Dedifferentiated amniotic fluid mesenchymal stem cell (primary cell): ENCODE measurements at regions not wholly inside any gene's neighbourhood (a gene's known extent, or its start where the extent isn't known, plus 50 kb on each side); places are given as distances from the start of the nearest gene placed in this dataset.

Experiments
- DNase-seq: peaks from one replicate; pipeline ENCODE4 v3.0.0-alpha.2; 2016; ENCODE audit errors: extremely low spot score

DNA sequence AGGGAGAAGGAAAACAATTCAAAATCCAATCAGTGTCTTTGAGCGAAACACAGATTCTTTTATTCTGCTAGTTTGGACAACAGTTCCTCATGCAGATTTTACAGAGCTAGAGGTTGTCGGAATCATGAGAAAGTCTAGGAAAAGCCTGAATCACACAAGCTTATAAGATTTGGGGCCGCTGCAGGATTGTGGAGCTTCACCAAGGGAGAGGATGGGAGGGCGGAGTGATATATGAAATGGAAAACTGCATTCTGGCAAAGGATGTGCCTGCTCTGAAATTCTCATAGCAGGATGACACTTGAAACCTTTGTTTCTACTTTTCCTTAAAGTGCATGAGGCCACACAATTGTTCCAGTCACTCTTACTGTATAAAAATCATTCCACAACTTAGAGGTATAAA lies 134.3 kb downstream of the OR2K2 start:
- no peak for DNase-seq

DNA sequence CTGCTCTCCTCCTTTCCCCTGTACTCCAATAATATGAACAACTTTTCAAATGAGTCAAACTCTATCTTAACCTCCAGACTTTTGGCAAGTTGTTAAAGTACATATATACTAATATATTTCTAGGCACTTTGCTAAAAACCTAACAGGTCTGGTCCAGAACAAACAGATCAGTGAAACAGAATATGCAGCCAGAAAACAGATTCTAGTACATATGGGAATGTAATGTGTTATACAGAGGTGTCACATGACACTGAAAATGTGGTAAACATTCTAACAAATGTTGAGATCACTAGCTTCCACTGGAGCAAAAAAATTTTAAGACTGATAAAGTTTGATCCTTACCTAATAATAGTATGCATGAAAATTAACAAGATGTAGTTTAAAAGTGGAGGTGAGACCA lies 136.9 kb downstream of the OR2K2 start:
- no peak for DNase-seq

GRCh38 chr9:111192650-111193049 lies 137.4 kb downstream of the OR2K2 start:
- no peak for DNase-seq

DNA sequence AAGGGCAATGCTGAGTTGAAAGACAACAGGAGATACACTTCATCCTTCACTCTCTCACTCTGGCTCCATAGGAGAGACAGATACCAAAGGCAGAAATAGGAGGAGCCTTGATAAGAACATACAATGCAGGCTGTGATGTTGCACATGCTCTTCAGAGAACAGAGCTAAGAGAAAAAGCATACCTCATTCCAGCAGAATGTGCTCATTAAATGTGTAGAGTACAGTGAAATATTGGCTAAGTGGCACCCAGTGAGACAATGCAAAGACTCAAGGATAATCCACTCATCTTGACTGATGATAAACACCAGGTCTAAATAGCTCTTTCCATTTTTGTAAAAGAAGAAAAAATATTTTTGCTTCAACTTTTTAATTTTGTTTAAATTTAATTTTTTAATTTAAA lies 139.7 kb downstream of the OR2K2 start:
- no peak for DNase-seq

- no peak for DNase-seq
Observed at GRCh38 chr9:111187376-111187775, 142.6 kb downstream of the OR2K2 start.

- DNase-seq, result no peak
Observed at GRCh38 chr9:111186021-111186530, 143.9 kb downstream of the OR2K2 start.

DNA sequence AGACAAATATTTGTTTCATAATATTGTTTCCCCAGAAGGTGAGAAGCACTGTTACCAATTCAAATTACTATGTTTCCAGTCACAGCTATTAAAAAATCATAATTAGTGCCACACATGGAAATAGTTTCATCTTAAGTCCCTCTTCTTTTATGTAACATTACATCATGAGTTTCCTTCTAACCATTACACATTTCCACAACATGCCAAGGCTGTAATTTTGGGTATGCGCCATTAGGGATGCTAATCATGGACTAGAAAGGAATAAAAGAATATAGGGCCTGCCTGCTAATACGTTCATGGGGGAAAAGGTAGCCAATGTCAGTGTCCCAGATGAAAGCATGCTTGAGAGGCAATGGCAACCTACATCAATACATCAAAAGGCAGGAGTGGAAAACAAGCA lies 142.5 kb upstream of the LPAR1 start:
- DNase-seq, result no peak

- DNase-seq, result no peak
Observed at GRCh38 chr9:111179577-111179976, 141.3 kb upstream of the LPAR1 start.

- peak; percentile 68 for DNase-seq
Observed at GRCh38 chr9:111178331-111179055, 140.2 kb upstream of the LPAR1 start.

- no peak for DNase-seq
Observed at GRCh38 chr9:111176511-111176910, 138.2 kb upstream of the LPAR1 start.

DNA sequence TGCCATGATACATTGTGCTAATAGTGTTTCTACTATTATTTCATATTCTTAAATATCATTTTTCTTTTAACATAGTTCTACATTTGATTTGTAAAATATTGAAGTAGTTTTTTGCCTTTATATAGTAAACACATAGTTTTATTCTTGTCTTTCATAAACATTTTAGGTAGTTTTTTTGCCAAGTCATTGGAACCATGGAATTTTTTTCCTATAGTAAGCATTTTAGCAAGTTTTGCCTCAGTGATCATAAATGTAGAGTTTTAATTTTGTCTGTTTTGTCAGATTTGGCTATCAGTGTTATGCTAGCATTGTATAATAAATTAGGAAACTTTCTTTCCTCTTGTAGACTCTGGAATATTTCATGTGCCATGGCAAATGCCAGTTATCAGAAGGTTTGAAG lies 137.1 kb upstream of the LPAR1 start:
- no peak for DNase-seq

DNA sequence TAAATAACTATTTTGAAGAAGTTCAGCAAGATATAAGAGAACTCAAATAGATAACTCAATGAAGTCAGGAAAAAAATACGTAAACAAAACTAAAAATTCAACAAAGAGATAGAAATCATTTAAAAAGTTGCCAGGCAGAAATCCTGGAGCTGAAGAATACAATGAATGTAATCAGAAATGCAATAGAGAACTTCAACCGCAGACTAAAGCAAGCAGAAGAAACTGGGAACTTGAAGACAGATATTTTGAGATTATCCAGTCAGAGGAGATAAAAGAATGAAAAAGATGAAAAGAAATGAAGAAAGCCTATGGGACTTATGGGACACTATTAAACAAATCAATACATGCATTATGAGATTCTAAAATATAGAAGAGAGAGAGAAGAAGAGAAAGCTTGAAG lies 129.1 kb upstream of the LPAR1 start:
- DNase-seq, result no peak

DNA sequence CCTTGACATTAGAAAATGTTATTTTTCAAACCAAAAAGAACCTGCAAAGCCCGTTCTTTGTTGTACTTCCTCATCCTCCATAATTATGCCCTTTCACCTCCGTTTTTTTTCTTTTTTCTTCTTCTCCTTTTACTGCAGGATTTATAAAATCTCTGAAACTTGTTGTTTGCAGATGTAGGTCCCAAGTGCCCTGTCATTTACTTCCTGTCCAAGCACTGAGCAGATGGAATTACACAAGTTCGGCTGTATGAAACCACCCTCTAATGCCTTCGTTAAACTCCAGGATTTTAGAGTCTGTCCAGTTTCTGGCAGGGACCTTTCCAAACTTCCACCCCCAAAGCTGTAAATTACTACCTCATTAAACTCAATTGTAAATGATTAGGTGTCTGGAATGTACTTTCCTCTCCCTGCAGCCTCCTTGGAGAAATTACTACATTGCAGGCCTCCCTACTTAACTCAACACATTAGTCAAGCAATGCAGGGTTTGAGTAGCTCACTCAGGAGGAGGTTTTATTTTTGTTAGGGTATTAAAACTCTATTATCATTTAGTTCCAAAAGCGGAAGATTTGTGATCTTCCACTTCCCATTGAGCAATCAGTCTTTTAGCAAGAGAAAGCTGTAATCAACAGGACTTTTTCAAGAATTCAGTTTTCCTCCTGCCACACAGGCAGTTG lies 125.6 kb upstream of the LPAR1 start:
- no peak for DNase-seq

- DNase-seq, result no peak
Observed at GRCh38 chr9:111162026-111162425, 123.8 kb upstream of the LPAR1 start.

DNA sequence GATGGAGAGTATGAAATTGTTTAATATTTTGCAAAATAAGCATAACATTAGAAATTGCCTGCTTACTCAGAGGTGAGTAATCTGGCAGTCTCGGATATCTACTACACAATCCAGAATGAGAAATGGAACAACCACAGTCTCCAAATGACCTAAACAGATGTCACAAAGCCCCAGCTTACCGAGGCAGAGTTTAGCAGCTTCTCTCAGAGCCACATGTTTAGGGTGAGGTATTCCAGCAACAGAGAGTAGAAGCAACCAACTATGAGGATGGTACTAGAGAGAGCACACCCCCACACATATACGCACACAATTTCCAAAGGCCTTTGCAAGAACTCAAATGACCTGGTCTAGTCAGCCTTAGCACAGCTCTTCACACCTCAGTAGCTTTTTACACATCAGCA lies 122.7 kb upstream of the LPAR1 start:
- DNase-seq, result no peak

GRCh38 chr9:111158999-111159398 lies 120.7 kb upstream of the LPAR1 start:
- no peak for DNase-seq

GRCh38 chr9:111158363-111158762 lies 120.1 kb upstream of the LPAR1 start:
- DNase-seq, result peak; percentile 47

- no peak for DNase-seq
Observed at GRCh38 chr9:111154081-111154562, 115.9 kb upstream of the LPAR1 start.

- no peak for DNase-seq
Observed at GRCh38 chr9:111152614-111153406, 114.5 kb upstream of the LPAR1 start.

- DNase-seq, result no peak
Observed at GRCh38 chr9:111151537-111151936, 113.3 kb upstream of the LPAR1 start.

DNA sequence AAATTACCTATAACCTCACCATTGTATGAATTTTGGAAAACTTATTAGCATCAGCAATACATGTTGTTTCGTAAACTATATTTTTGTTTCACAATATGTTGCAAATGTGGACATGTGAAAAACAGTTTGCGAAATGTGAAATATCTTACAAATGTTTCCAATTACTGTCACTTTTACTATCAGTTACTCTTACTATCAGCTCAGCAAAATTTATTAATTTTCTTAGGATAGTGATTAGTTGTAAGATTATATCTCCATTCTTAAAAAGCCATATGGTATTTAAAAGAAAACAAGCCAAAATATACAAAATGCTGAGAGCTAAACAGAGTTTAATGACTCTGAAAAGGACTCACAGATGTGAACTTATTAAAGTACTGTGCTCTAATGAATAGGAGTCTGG lies 111.9 kb upstream of the LPAR1 start:
- DNase-seq, result no peak

- DNase-seq, result no peak
Observed at GRCh38 chr9:111149018-111149759, 110.9 kb upstream of the LPAR1 start.
